Adipose tissue (tissue), 3 donors: ENCODE measurements at regions not wholly inside any gene's neighbourhood (a gene's known extent, or its start where the extent isn't known, plus 50 kb on each side); places are given as distances from the start of the nearest gene placed in this dataset.
"Not testable (repeated sequence)": the region's sequence is repeated elsewhere in the genome, so short reads cannot be mapped to it uniquely, and the experiment has no call there.

Source experiments
- H3K27ac ChIP-seq: one replicate; pipeline ENCODE4 v1.5.1; 2013; ENCODE audit warnings: low read depth, low read length
- WGBS, 3 donors: extraction: QIAGEN DNeasy Blood & Tissue Kit; methylation state at CpG; one replicate each; pipeline ENCODE4 v1.1.7; 2013; 5-methylcytosine and 5-hydroxymethylcytosine counted together
- donor health status: healthy with polysubstance abuse.
- donor health status: Bipolar disorder and iron deficiency.
- donor health status: healthy.

GRCh38 chr16:85448557-85449190, 164.4 kb upstream of the GSE1 start:
- no peak overlapping the region for H3K27ac ChIP-seq
- WGBS, 3 donors: 28 to 44% (median 35%) methylated on average over 30 of the region's 30 CpGs

- WGBS, 3 donors: 45 to 81% (median 76%) methylated on average over 20 of the region's 20 CpGs
- no peak overlapping the region for H3K27ac ChIP-seq
Observed at GRCh38 chr16:85449191-85449884, 163.8 kb upstream of the GSE1 start.

GRCh38 chr16:85449885-85450245, 163.3 kb upstream of the GSE1 start:
- WGBS, 3 donors: 67 to 74% (median 69%) methylated on average over 6 to 7 of the region's 7 CpGs
- no peak overlapping the region for H3K27ac ChIP-seq

GRCh38 chr16:85451142-85451541, 162.0 kb upstream of the GSE1 start:
- 81 to 91% (median 89%) methylated on average over 8 to 9 of the region's 11 CpGs for WGBS, 3 donors

GRCh38 chr16:85451641-85452363, 161.3 kb upstream of the GSE1 start:
- 80 to 85% (median 84%) methylated on average over 26 to 28 of the region's 32 CpGs for WGBS, 3 donors
- no peak overlapping the region for H3K27ac ChIP-seq

More at GRCh38 chr16:85451142-85451541, 162.0 kb upstream of the GSE1 start:
- H3K27ac ChIP-seq: not testable (repeated sequence)

- 69 to 88% (median 73%) methylated on average over 18 to 20 of the region's 20 CpGs for WGBS, 3 donors
- H3K27ac ChIP-seq: no peak overlapping the region
Observed at GRCh38 chr16:85452364-85453193, 160.5 kb upstream of the GSE1 start.

GRCh38 chr16:85453194-85453678, 159.9 kb upstream of the GSE1 start:
- WGBS, 3 donors: 71 to 84% (median 75%) methylated on average over 14 of the region's 14 CpGs
- no peak overlapping the region for H3K27ac ChIP-seq

GRCh38 chr16:85453703-85454102, 159.4 kb upstream of the GSE1 start:
- H3K27ac ChIP-seq: no peak overlapping the region
- WGBS, 3 donors: 82 to 92% (median 88%) methylated on average over 10 of the region's 10 CpGs

- no peak overlapping the region for H3K27ac ChIP-seq
- 89 to 91% (median 91%) methylated on average over 22 of the region's 22 CpGs for WGBS, 3 donors
Observed at GRCh38 chr16:85454171-85454872, 158.8 kb upstream of the GSE1 start.

- WGBS, 3 donors: 76 to 86% (median 78%) methylated on average over 12 of the region's 12 CpGs
- H3K27ac ChIP-seq: no peak overlapping the region
Observed at GRCh38 chr16:85455534-85455933, 157.6 kb upstream of the GSE1 start.

GRCh38 chr16:85457366-85457765, 155.8 kb upstream of the GSE1 start:
- no peak overlapping the region for H3K27ac ChIP-seq
- 84 to 90% (median 88%) methylated on average over 7 of the region's 7 CpGs for WGBS, 3 donors

- H3K27ac ChIP-seq: no peak overlapping the region
- 46 to 91% (median 76%) methylated on average over 11 of the region's 11 CpGs for WGBS, 3 donors
Observed at GRCh38 chr16:85458968-85459367, 154.2 kb upstream of the GSE1 start.

- no peak overlapping the region for H3K27ac ChIP-seq
- WGBS, 3 donors: 54 to 69% (median 68%) methylated on average over 12 of the region's 12 CpGs
Observed at GRCh38 chr16:85459529-85460251, 153.4 kb upstream of the GSE1 start.

- 46 to 63% (median 49%) methylated on average over 24 of the region's 24 CpGs for WGBS, 3 donors
- H3K27ac ChIP-seq: no peak overlapping the region
Observed at GRCh38 chr16:85460252-85461021, 152.7 kb upstream of the GSE1 start.

- H3K27ac ChIP-seq: no peak overlapping the region
- 36 to 59% (median 43%) methylated on average over 14 of the region's 14 CpGs for WGBS, 3 donors
Observed at GRCh38 chr16:85461022-85461813, 151.9 kb upstream of the GSE1 start.
